Endothelial cell of umbilical vein (primary cell): ENCODE measurements at regions not wholly inside any gene's neighbourhood (a gene's known extent, or its start where the extent isn't known, plus 50 kb on each side); places are given as distances from the start of the nearest gene placed in this dataset.

Source experiments
- BruUV-seq: library from RNA; stranded (reverse); fragments of 400-500 nt; replicated peaks from 2 replicates; lab custom pipeline; 2021; lab: Mats Ljungman, UMichigan
- CTCF ChIA-PET: fragments of 300-600, 350-600 bp; sonication (Branson Sonifier 250); formaldehyde crosslinking; loops from one replicate; lab custom pipeline; 2021; ENCODE audit warnings: antibody characterized with exemption, inconsistent platforms; lab: Charles Lee
- POLR2A ChIA-PET: fragments of 300-600, 350-600 bp; sonication (Branson Sonifier 250); formaldehyde crosslinking; loops from one replicate; lab custom pipeline; 2021; ENCODE audit warnings: antibody characterized with exemption, inconsistent platforms; lab: Charles Lee
- DNase-seq: peaks from one replicate; pipeline ENCODE4 v3.0.0-alpha.2; 2011; ENCODE audit warnings: low read depth, low spot score
- FAIRE-seq: peaks from 2 replicates; lab custom pipeline; 2011; peaks lifted over from hg19 to GRCh38; lab: Jason Lieb, UNC
- H2AFZ ChIP-seq: 2 replicates; pipeline ENCODE4 v1.6.0; 2012; ENCODE audit warnings: low read depth, low read length, control low read depth, inconsistent platforms
- H3K27ac ChIP-seq: 2 replicates; pipeline ENCODE4 v1.5.1; 2011; ENCODE audit warnings: low read depth, mild to moderate bottlenecking, control low read depth, low read length, moderate library complexity; ENCODE audit not compliant: insufficient read depth
- H3K27me3 ChIP-seq, 2 experiments: 2 replicates each; pipeline versions ENCODE4 v1.6.0 to v1.6.1; 2011; ENCODE audit warnings: low read length in 2 of 2, mixed read lengths in 1 of 2; ENCODE audit not compliant: control insufficient read depth in 2 of 2, insufficient read depth in 2 of 2
- H3K36me3 ChIP-seq, 2 experiments: 2 replicates in 1 of 2; 3 replicates in 1 of 2; pipeline ENCODE4 v1.5.1; 2011; ENCODE audit warnings: low read length in 2 of 2, mild to moderate bottlenecking in 1 of 2, moderate library complexity in 1 of 2; ENCODE audit not compliant: control insufficient read depth in 2 of 2, insufficient read depth in 2 of 2; ENCODE audit errors: extremely low read depth in 1 of 2
- H3K4me1 ChIP-seq: 3 replicates; pipeline ENCODE4 v1.5.1; 2011; ENCODE audit warnings: mild to moderate bottlenecking, low read length; ENCODE audit not compliant: control insufficient read depth, insufficient read depth; ENCODE audit errors: extremely low read depth
- H3K4me2 ChIP-seq: 2 replicates; pipeline ENCODE4 v1.6.1; 2011; ENCODE audit warnings: low read length, control low read depth, mixed read lengths; ENCODE audit not compliant: insufficient read depth
- H3K4me3 ChIP-seq, 3 experiments: fragments of 200-600 bp in 1 of 3; sonication (generic), shearing (Covaris generic) in 1 of 3; replicated peaks in 1 of 3; 2 replicates each; pipeline ENCODE4 v1.5.1; 2011 to 2016; ENCODE audit warnings: control low read depth in 3 of 3, low read length in 3 of 3, mild to moderate bottlenecking in 2 of 3, inconsistent platforms in 1 of 3, low read depth in 1 of 3, moderate library complexity in 1 of 3; ENCODE audit not compliant: insufficient read depth in 1 of 3
- H3K79me2 ChIP-seq: 2 replicates; pipeline ENCODE4 v1.6.0; 2012; ENCODE audit warnings: low read length, inconsistent platforms; ENCODE audit not compliant: control insufficient read depth, insufficient read depth
- H3K9ac ChIP-seq: replicated peaks from 2 replicates; pipeline ENCODE3; 2011; ENCODE audit warnings: low read length, control low read depth; ENCODE audit not compliant: insufficient read depth; ENCODE audit errors: extremely low read depth
- H3K9me1 ChIP-seq: replicated peaks from 3 replicates; pipeline ENCODE4 v1.6.0; 2011; ENCODE audit warnings: mild to moderate bottlenecking, low read length; ENCODE audit not compliant: control insufficient read depth, insufficient read depth; ENCODE audit errors: extremely low read depth
- H3K9me3 ChIP-seq: replicated peaks from 2 replicates; pipeline ENCODE4 v1.5.1; 2012; ENCODE audit warnings: low read length, inconsistent platforms; ENCODE audit not compliant: control insufficient read depth, insufficient read depth
- H4K20me1 ChIP-seq: replicated peaks from 2 replicates; pipeline ENCODE3; 2011; ENCODE audit warnings: mild to moderate bottlenecking, low read length; ENCODE audit not compliant: control insufficient read depth, insufficient read depth; ENCODE audit errors: extremely low read depth
- CTCF ChIP-seq, 2 donors: IDR thresholded peaks; 1 replicate in 1 of 2; 2 replicates in 1 of 2; pipeline ENCODE4 v1.5.1; 2011; ENCODE audit warnings: low read length in 2 of 2, mild to moderate bottlenecking in 2 of 2, moderate library complexity in 2 of 2, control low read depth in 1 of 2, inconsistent platforms in 1 of 2, low read depth in 1 of 2; ENCODE audit not compliant: insufficient read depth in 1 of 2; ENCODE audit errors: extremely low read depth in 1 of 2
- EZH2 ChIP-seq: IDR thresholded peaks from 2 replicates; pipeline ENCODE4 v1.6.1; 2012; ENCODE audit warnings: borderline replicate concordance, low read depth, mild to moderate bottlenecking, moderate library complexity, low read length, inconsistent platforms; ENCODE audit not compliant: severe bottlenecking
- FOS ChIP-seq: IDR thresholded peaks from 2 replicates; pipeline ENCODE4 v1.6.1; 2011; ENCODE audit warnings: mild to moderate bottlenecking, low read length, moderate library complexity, borderline replicate concordance; ENCODE audit not compliant: insufficient read depth
- GATA2 ChIP-seq: IDR thresholded peaks from 2 replicates; pipeline ENCODE4 v1.7.0; 2011; ENCODE audit warnings: low read depth, mild to moderate bottlenecking, moderate library complexity, mixed read lengths, low read length; ENCODE audit not compliant: insufficient read length, insufficient read depth
- JUN ChIP-seq: IDR thresholded peaks from 2 replicates; pipeline ENCODE4 v1.6.1; 2011; ENCODE audit warnings: borderline replicate concordance, low read depth; ENCODE audit not compliant: insufficient read length, insufficient read depth
- MAX ChIP-seq: IDR thresholded peaks from 2 replicates; pipeline ENCODE4 v1.6.1; 2011; ENCODE audit not compliant: insufficient read depth, insufficient read length
- MYC ChIP-seq: IDR thresholded peaks from one replicate; pipeline ENCODE4 v1.6.1; 2011; ENCODE audit warnings: mild to moderate bottlenecking, low read depth, low read length
- POLR2A ChIP-seq: IDR thresholded peaks from 2 replicates; pipeline ENCODE4 v1.6.1; 2012; ENCODE audit warnings: low read depth, mild to moderate bottlenecking, control low read depth, low read length
- POLR2AphosphoS5 ChIP-seq: IDR thresholded peaks from 2 replicates; pipeline ENCODE4 v1.6.1; 2012; ENCODE audit warnings: low read depth, mild to moderate bottlenecking, control low read depth, low read length, moderate library complexity; ENCODE audit not compliant: insufficient read depth
- dilution Hi-C: fragments of 300-500 bp; cut with MboI; formaldehyde crosslinking; loops from one replicate; pipeline ENCODE4 v1.15.0; 2019; ENCODE audit warnings: low sequenced_read_pairs; ENCODE audit not compliant: extremely low pct_ligation_motif_present
- intact Hi-C: fragments of 100-400 bp; cut with micrococcal nuclease; formaldehyde crosslinking; loops from one replicate; pipeline ENCODE4 v1.10.0; 2022

- FAIRE-seq: no peak
- dilution Hi-C loops: no loop called here
These were observed 377.3 kb upstream of the ZMIZ1 start for GRCh38 chr10:78691301-78692030.

More at GRCh38 chr10:78691301-78692030, 377.3 kb upstream of the ZMIZ1 start:
- H2AFZ ChIP-seq: no peak overlapping the region
- no peaks in the 10 kb centered on the region for H3K36me3 ChIP-seq
- no peak overlapping the region for H3K27ac ChIP-seq
- TF ChIP-seq POLR2AphosphoS5: no peak
- TF ChIP-seq CTCF (IDR thresholded peaks at IDR 0.05; ENCODE audit: extremely low read depth in 1 of 2, insufficient read depth in 1 of 2, low read depth in 1 of 2, low read length in 2 of 2): no peak
- TF ChIP-seq EZH2: no peak
- TF ChIP-seq FOS: no peak
- no peak for TF ChIP-seq JUN
- TF ChIP-seq MAX: no peak
- TF ChIP-seq MYC: no peak
- no peak for TF ChIP-seq POLR2A
- no peak for TF ChIP-seq GATA2
- H3K9me3 ChIP-seq: no peaks in the 10 kb centered on the region
- intact Hi-C loops: no loop called here
- CTCF ChIA-PET: interaction anchor here (1.1 to 1.7 kb wide), 2 partner anchors 8 to 34 kb away, joined by 3 to 4 read pairs; no protein-coding TSS in a partner anchor
- H3K9ac ChIP-seq: no peak overlapping the region
- peaks cover 2% of the 10 kb centered on the region for H4K20me1 ChIP-seq
- POLR2A ChIA-PET: no interaction called here
- H3K9me1 ChIP-seq: no peaks in the 10 kb centered on the region
- no peak for DNase-seq
- no TSS peak for BruUV-seq
- H3K79me2 ChIP-seq: no peaks in the 10 kb centered on the region
- no peaks in the 10 kb centered on the region for H3K4me1 ChIP-seq
- no peak overlapping the region for H3K4me3 ChIP-seq
- H3K4me2 ChIP-seq: no peak overlapping the region
- H3K27me3 ChIP-seq: peaks cover 0 to 2% of the 10 kb centered on the region in 2 experiments
